Endothelial cell of umbilical vein (primary cell): ENCODE measurements at regions not wholly inside any gene's neighbourhood (a gene's known extent, or its start where the extent isn't known, plus 50 kb on each side); places are given as distances from the start of the nearest gene placed in this dataset.

Experiments used
- CTCF ChIP-seq, 2 donors: IDR thresholded peaks; 1 replicate in 1 of 2; 2 replicates in 1 of 2; pipeline ENCODE4 v1.5.1; 2011; ENCODE audit warnings: low read length in 2 of 2, mild to moderate bottlenecking in 2 of 2, moderate library complexity in 2 of 2, control low read depth in 1 of 2, inconsistent platforms in 1 of 2, low read depth in 1 of 2; ENCODE audit not compliant: insufficient read depth in 1 of 2; ENCODE audit errors: extremely low read depth in 1 of 2
- EZH2 ChIP-seq: IDR thresholded peaks from 2 replicates; pipeline ENCODE4 v1.6.1; 2012; ENCODE audit warnings: borderline replicate concordance, low read depth, mild to moderate bottlenecking, moderate library complexity, low read length, inconsistent platforms; ENCODE audit not compliant: severe bottlenecking
- FOS ChIP-seq: IDR thresholded peaks from 2 replicates; pipeline ENCODE4 v1.6.1; 2011; ENCODE audit warnings: mild to moderate bottlenecking, low read length, moderate library complexity, borderline replicate concordance; ENCODE audit not compliant: insufficient read depth
- GATA2 ChIP-seq: IDR thresholded peaks from 2 replicates; pipeline ENCODE4 v1.7.0; 2011; ENCODE audit warnings: low read depth, mild to moderate bottlenecking, moderate library complexity, mixed read lengths, low read length; ENCODE audit not compliant: insufficient read length, insufficient read depth
- JUN ChIP-seq: IDR thresholded peaks from 2 replicates; pipeline ENCODE4 v1.6.1; 2011; ENCODE audit warnings: borderline replicate concordance, low read depth; ENCODE audit not compliant: insufficient read length, insufficient read depth
- MAX ChIP-seq: IDR thresholded peaks from 2 replicates; pipeline ENCODE4 v1.6.1; 2011; ENCODE audit not compliant: insufficient read depth, insufficient read length
- MYC ChIP-seq: IDR thresholded peaks from one replicate; pipeline ENCODE4 v1.6.1; 2011; ENCODE audit warnings: mild to moderate bottlenecking, low read depth, low read length
- POLR2A ChIP-seq: IDR thresholded peaks from 2 replicates; pipeline ENCODE4 v1.6.1; 2012; ENCODE audit warnings: low read depth, mild to moderate bottlenecking, control low read depth, low read length
- POLR2AphosphoS5 ChIP-seq: IDR thresholded peaks from 2 replicates; pipeline ENCODE4 v1.6.1; 2012; ENCODE audit warnings: low read depth, mild to moderate bottlenecking, control low read depth, low read length, moderate library complexity; ENCODE audit not compliant: insufficient read depth

GRCh38 chr13:104693126-104693525, 1626.9 kb upstream of the SLC10A2 start:
- TF ChIP-seq POLR2A (no peak), CTCF (IDR thresholded peaks at IDR 0.05; ENCODE audit: extremely low read depth in 1 of 2, insufficient read depth in 1 of 2, low read depth in 1 of 2, low read length in 2 of 2) (no peak), POLR2AphosphoS5 (no peak), JUN (no peak), EZH2 (no peak), MAX (no peak), FOS (no peak), MYC (no peak), GATA2 (no peak)
